ENCODE measurements at regions not wholly inside any gene's neighbourhood (a gene's known extent, or its start where the extent isn't known, plus 50 kb on each side); places are given as distances from the start of the nearest gene placed in this dataset.
"Not testable (repeated sequence)": the region's sequence is repeated elsewhere in the genome, so short reads cannot be mapped to it uniquely, and the experiment has no call there.

DNA sequence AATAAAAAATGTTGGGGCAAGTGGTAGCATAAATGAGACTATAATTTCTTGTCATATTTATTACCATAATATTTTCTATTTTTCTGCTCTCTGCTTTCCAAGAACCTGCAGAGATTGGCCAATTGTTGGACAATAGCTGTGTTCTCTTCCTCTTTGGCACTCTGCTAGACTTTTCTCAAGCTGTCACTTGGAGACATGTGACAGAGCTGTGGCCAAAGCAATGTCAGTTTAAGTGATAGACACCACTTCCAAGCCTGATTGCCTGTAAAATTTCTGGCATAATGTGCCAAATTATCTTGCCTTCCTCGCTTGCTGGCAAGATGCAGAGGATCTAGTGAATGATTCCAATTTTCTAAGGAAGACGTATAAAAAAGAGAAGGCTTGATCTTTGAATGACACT lies 162.2 kb upstream of the NDST4 start:
- DNase-seq, result no peak

DNA sequence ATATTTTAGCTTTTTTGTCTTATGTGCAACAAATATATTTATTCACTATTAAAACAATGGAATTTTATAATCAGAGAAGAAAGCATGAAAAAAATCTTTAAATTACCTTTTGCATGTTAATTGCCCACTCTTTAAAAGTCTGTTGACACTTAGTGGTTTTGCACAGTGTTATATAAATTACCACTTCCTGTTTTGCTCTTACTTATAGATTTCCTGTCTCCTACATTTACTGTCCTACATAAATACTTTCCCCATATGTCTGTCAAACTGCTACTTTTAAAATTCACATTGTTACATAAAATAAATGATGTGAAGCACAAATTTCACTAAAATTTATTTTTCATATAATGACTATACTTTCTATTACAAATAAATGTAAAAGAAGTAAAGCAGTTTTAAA lies 161.1 kb upstream of the NDST4 start:
- no peak for DNase-seq

DNA sequence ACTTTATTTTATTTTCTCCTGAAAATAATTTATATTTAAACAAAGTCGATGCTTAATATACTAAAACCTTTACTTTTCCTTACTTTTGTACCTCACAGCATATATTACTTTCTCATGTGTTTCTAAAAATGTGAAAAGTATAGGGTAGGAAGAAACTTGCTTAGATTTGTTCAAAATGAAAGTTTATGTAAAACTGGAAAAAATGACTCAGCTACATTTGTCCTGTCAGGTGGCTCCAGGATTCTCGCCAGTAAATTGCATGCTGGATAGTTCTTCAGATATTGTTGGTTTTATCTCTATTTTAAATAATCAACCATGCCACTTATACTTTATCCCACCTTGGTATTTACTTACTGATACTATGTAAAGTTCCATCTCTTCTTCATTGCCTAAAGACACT lies 159.2 kb upstream of the NDST4 start:
- DNase-seq, result no peak

DNA sequence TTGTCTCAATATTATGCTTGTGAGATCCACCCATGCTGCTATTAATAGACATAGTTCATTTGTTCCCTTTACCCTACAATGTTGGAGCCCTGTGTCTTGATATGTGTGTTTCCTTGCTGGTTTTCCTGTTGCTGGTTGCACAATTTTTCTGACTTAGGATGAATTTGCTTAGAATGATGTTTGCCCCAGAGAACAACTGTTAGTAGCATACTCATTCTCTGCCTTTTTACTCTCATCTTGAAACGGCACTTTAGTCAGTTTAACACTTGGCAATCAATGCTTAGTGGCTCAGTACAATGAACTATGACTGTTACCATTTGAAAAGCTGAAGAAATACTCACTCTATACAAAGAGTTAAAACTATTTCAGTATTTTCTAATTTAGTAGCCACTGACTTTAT lies 158.8 kb upstream of the NDST4 start:
- DNase-seq, result no peak

DNA sequence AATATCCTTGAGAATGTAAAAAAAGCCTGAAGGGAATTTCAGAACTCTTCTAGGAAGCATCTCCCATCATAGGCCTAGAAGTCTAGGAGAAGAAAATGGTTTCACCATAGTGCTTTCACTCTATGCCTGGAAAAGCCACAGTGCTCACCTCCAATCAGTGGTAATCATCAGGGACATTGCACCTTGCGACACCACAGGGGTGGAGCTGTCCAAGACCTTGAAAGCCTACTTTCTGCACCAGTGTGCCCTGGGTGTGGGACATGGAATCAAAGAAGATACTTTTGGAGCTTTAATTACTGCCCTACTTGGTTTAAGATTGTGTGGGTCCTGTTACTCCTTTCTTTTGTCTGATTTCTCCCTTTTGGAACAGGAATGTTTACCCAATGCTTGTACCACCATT lies 146.8 kb upstream of the NDST4 start:
- no peak for DNase-seq

DNA sequence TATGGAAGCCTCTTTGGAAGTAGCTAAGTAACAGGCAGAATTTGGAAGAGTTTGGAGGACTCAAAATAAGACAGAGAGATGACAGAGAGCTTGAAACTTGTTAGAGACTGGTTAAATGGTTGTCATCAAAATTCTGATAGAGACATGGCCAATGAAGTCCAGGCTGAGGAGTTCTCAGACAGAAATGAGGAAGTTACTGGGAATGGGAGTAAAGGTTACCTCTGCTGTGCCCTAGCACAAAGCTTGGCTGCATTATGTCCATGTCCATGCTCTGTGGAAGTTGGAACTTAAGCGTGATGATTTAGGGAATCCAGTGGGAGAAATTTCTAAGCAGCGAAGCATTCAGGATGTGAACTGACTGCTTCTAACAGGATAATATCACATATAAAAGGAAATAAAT lies 146.2 kb upstream of the NDST4 start:
- no peak for DNase-seq

DNA sequence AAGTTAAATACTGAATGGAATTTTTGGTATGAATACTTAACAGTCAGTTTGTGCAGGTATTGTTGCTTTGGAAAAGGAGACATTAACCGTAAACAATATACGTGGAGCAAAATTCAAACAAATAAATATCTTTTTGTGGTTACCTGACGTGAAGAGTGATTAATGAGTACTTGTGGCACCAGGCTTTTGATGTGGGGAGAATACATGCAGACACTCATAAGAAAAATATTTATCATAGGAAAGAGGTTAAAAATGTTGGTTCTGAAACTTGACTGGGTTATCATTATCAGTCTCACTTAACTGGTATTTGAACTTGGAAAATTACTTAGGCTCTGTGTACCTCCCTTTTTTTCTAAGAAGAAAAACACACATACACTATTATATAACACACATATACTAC lies 136.4 kb upstream of the NDST4 start:
- DNase-seq, result no peak

DNA sequence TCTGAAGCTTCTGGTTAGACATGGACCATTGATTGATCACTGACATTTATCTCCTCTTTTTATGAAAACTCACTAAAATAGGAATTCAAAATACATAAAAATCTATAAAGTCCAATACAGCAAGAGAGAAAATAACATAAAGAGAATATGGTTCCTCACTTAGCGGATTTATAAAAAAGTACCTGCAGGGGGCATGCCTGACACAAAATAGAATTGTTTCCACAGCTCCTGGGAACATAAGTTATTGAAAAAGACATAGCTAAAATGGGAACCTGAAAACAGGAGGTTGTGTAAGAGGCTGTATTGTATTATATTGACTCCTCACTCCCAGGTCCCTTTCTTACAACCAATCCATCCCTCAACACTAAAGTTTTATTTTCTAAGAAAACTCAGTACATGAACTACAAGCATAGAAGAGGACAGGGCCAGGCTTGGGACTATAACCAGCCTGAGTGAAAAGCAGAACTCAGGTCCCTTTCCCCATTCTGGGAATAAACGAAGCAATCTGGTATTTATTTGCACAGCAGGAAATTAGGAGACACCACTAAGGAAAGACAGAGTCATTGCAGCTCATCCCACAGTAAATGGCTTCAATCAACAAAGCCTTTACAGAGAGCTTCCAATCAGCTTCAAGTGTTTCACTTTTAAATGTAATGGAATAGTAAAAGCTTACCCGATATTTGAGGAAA lies 121.1 kb upstream of the NDST4 start:
- DNase-seq, result peak; percentile 34

DNA sequence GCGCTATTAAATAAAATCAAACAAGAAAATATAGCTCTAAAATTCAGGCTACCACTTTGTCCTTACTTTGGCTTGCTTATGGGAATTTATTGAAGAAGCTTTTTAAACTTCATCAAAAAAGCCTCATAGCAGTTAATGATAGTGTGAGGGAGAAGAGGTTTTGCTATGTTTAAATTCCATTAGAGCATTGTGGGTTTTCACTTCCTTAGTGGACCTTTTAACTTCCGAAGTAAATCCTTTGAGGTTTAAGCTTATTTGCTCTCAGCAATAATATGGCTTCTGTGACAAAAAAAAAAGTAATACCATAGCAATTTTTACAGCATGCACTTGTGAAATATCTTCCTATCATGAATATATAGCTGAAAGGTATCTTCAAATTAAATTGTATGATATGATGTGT lies 120.2 kb upstream of the NDST4 start:
- DNase-seq, result no peak

DNA sequence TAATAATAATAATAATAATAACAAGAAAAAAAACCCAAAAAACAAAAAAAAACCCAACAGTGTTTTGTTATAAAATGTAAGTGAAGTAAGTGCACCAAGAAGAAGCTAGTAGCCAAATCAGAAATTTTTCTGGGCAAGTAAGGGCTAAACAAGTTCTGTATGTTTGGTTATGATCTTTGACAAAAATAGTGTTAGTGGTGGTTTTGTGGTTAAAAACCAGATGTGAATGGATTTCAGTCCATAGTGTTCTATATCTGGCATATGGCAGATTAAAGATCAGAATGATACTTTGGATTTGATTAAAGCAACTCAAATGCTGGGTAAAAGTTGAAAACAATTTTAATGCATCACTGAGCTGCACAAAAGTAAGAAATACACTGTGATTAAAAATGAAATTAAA lies 116.5 kb upstream of the NDST4 start:
- DNase-seq, result no peak

DNA sequence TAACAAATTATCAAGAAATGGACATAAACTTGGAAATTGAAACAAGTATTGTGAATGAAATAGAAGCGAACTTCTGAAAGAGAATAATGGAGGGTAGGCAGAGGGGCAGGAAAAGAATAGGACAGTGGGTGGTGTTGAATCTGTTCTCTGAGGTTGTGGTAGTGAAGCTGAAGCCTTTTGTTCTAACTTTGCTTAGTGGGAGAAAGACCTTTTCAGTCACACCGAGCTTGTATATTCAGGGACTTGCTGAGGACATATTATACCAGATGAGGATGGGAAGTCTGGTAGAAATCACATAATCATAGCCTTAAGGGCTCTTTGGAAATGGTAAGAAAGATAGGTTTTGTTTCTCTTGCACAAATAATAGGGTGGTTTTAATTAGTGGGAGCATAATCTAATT lies 115.4 kb upstream of the NDST4 start:
- DNase-seq, result no peak

DNA sequence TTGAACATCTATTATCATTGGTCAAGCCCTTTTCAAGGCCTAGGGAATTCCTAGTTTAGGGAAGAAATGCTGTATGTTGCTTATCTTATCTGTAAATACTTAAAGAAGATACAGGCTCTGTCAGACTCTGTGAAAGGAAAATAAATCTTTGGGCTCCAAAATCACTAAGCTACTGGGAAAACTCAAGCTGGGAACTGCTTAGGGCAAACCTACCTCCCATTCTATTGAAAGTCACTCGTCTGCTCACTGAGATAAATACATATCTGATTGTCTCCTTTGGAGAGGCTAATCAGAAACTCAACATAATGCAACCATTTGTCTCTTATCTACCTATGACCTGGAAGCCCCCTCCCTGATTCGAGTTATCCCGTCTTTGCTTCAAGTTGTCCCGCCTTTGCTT lies 108.6 kb upstream of the NDST4 start:
- DNase-seq, result no peak

DNA sequence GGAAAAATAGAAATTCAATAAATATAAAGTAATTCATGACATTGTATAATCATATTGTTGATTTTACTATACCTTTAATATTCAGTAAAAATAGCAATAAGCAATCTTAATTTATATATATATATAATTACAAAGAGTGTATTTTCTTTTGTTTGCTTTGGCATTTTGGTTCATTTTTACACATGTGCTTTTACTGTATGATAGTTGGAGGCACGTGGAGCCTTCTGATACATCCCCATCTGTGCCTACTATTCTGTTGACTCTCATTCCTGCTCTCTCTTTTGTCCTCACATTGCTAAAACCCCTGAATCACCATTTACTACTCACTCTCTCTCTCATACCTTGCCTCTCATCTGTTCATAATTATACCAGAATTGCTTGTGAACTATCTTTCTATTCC lies 106.4 kb upstream of the NDST4 start:
- no peak for DNase-seq

DNA sequence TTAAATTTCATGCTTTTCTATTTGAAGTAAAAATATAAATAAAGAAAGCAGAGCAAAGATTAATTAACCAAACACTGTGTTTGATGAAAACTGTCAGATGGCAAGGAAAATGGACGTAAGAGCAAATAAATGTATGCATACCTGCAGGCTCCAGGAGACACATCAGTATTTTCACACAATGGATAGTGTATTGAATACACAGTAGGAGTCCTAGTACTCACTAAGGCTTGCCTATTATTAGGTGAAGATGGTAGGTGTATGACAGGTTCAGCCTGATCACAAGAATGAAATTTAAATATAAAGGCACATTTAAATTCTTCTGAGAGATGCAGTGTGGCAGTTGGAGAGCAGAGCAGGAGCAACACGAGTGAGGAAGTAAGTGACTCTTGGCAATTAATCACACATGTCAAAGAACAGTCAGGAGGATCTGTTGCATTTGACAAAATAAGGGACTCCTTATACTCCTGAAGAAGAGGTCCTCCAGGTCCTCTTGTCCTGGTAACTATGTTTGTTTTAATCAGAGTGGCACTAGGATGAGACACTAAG lies 106.0 kb upstream of the NDST4 start:
- DNase-seq, result no peak

DNA sequence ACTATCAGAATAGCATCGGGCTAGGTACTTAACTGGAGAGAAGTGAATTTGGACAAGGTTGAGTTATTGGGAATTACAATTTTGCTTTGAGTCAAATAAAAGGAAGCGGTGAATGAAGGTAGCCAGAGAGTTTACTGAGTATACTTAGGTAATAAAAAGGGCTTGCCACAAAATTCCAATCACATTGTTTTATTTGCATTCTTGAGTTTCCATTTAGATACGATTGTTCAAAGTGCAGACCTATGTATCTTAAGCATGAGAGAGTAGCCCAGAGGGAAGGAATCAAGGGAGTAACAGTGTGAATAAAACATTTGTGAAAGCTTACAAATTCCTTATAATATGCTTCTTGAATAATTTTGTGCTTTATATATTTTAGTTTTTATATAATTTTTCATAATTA lies 102.5 kb upstream of the NDST4 start:
- no peak for DNase-seq

DNA sequence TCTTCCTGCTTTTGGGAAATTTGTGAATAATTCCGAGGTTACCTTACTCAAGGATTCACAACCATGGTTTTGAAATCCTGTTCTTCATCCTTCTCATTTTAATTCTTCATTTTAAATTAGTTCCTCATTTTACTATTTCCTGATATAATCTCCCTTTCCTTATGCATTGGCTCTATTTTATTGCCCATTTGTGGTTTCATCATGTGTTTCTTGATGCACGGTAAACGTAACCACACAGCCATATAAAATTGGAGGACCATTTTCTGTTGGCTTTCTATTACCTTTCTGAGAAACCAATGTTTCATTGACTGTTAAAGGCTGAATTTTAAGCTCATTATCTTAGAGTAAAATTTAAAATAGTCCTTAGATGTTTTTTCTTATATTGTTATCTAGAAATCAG lies 100.3 kb upstream of the NDST4 start:
- DNase-seq, result no peak

DNA sequence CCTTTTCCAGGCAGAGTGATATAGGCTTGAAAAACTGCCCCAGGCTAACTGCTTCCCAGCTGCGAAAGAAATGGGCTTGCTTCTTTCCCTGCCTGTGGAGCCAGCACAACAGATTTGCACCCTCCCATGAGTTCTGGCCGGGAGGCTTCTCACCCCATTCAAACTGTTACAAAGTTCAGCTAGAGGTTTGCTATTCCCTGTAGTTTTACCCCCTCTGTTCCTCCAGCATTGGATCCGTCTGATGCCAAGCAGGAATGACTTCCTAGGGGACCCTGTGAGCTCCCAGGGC lies 87.6 kb upstream of the NDST4 start:
- no peak for DNase-seq

DNA sequence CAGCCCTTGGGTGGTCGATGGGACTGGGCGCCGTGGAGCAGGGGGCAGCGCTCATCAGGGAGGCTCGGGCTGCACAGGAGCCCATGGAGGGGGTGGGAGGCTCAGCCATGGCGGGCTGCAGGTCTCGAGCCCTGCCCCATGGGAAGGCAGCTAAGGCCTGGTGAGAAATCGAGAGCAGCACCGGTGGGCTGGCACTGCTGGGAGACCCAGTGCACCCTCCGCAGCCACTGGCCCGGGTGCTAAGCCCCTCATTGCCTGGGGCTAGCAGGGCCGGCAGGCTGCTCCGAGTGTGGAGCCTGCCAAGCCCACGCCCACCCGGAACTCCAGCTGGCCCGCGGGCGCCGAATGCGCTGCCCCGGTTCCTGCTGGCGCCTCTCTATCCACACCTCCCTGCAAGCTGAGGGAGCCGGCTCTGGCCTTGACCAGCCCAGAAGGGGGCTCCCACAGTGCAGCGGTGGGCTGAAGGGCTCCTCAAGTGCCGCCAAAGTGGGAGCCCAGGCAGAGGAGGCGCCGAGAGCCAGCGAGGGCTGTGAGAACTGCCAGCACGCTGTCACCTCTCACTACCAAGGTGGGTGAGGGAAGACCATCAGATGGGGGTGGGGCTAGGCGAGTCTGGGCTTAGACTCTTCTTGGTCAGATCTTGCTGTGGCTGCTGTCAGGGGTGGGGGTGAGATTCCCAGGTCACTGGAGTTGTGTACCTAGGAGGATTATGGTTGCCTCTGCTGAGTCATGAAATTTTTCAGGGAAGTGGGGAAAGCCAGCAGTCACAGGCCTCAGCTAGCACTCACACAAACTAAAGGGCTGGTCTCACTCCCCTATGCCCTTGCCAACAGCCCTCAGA lies 87.0 kb upstream of the NDST4 start:
- DNase-seq, result not testable (repeated sequence)

DNA sequence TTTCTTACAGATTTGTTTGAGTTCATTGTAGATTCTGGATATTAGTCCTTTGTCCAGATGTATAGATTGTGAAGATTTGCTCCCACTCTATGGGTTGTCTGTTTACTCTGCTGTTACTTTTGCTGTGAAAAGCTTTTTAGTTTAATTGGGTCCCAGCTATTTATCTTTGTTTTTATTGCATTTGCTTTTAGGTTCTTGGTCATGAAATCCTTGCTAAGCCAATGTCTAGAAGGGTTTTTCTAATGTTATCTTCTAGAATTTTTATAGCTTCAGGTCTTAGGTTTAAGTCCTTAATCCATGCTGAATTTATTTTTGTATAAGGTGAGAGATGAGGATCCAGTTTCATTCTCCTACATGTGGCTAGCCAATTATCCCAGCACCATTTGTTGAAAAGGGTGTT lies 81.2 kb upstream of the NDST4 start:
- not testable (repeated sequence) for DNase-seq

DNA sequence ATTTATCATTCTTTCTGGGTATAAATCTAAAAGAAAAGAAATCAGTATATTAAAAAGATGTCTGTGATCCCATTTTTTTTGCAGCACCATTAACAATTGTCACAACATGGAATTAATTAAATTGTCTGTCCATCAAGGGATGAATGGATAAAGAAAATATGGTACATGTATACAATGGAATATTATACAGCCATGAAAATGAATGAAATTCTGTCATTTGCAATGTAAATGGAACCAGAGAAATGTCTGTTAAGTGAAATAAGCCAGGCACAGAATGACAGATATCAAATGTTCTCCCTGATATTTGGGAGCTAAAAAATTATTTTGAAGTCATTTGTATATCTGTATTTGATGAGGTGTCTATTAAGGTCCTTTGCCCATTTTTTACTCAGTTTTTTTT lies 77.1 kb upstream of the NDST4 start:
- DNase-seq, result no peak

DNA sequence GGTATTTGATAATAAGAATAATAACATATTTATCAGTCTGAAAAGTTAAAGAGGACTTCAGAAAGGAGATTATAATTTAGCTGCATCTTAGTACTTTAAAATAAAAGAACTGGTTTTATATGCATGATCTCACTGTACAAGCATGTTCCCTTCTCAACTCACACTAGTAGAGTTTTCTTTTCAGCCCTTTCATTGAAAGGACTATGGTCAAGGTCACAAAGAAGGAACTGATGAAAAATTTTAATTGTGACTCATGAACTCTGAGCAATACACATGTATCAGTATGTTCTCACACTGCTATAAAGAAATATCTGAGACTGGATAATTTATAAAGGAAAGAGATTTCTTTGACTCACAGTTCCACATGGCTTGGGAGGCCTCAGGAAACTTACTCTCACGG lies 73.7 kb upstream of the NDST4 start:
- DNase-seq, result no peak

DNA sequence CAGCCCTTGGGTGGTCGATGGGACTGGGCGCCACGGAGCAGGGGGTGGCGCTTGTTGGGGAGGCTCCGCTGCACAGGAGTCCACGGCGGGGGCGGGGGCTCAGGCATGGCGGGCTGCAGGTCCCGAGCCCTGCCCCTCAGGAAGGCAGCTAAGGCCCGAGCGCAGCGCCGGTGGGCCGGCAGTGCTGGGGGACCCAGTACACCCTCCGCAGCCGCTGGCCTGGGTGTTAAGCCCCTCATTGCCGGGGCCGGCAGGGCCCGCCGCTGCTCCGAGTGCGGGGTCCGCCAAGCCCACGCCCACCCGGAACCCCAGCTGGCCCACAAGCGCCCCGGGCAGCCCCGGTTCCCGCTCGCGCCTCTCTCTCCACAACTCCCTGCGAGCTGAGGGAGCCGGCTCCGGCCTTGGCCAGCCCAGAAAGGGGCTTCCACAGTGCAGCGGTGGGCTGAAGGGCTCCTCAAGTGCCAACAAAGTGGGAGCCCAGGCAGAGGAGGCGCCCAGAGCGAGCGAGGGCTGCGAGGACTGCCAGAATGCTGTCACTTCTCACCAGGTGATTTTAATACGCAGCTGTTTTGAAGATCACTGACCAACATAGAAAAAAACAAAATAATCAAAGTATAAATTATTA lies 66.1 kb upstream of the NDST4 start:
- DNase-seq, result not testable (repeated sequence)

DNA sequence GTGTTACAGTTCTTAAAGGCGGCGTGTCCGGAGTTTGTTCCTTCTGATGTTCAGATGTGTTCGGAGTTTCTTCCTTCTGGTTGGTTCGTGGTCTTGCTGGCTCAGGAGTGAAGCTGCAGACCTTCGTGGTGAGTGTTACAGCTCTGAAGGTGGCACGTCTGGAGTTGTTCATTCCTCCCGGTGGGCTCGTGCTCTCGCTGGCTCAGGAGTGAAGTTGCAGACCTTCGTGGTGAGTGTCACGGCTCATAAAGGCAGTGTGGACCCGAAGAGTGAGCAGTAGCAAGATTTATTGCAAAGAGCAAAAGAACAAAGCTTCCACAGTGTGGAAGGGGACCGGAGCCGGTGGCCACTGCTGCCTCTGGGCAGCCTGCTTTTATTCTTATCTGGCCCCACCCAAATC lies 65.3 kb upstream of the NDST4 start:
- DNase-seq, result not testable (repeated sequence)

DNA sequence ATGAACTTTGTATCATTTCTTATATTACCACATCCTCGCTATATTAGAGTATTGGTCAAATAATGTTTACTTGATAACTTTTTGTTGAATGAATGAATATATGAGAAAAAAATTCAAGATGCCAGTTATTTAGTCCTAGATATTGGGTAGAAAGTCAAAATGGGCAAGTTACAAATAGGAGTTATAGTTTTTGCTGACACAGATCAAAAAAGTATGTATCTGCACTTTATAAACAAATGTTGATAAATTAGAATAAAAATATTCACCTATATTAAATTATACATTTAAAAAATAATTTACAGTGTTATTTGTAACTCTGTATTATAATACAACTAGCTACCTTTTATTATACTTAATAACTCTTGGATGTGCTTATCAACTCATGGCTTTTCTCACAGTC lies 57.8 kb upstream of the NDST4 start:
- DNase-seq, result no peak
